IMR-90 (cell line): ENCODE measurements at regions not wholly inside any gene's neighbourhood (a gene's known extent, or its start where the extent isn't known, plus 50 kb on each side); places are given as distances from the start of the nearest gene placed in this dataset.

Experiments
- ATAC-seq: fragments of 200-7000 bp; cut with Tn5 transposase; 2 replicates; pipeline ENCODE4 v1.9.1; 2020; ENCODE audit warnings: low read depth, mild to moderate bottlenecking, moderate library complexity
- BruUV-seq: library from RNA; stranded (reverse); fragments of 400-500 nt; replicated peaks from 2 replicates; lab custom pipeline; 2021; lab: Mats Ljungman, UMichigan
- CTCF ChIA-PET: fragments of 300-600 bp; formaldehyde crosslinking; extraction: SDS; loops from one replicate; lab custom pipeline; 2021; ENCODE audit warnings: antibody characterized with exemption; lab: Yijun Ruan, JAX
- POLR2A ChIA-PET: fragments of 300-600 bp; sonication (Branson Sonifier 250); formaldehyde crosslinking; loops from one replicate; lab custom pipeline; 2022; ENCODE audit warnings: antibody characterized with exemption; ENCODE audit not compliant: unreplicated experiment; lab: Charles Lee
- DNase-seq: peaks from one replicate; pipeline ENCODE4 v3.0.0; 2013
- H2AFZ ChIP-seq: replicated peaks from 2 replicates; pipeline ENCODE3; 2013; ENCODE audit warnings: low read length, mild to moderate bottlenecking; ENCODE audit not compliant: poor library complexity
- H2AK5ac ChIP-seq: 2 replicates; pipeline ENCODE4 v1.6.1; 2013; ENCODE audit warnings: low read depth, low read length, inconsistent platforms
- H2AK9ac ChIP-seq: replicated peaks from 2 replicates; pipeline ENCODE3; 2013; ENCODE audit warnings: mild to moderate bottlenecking, low read depth, low read length, moderate library complexity; ENCODE audit not compliant: poor library complexity
- H2BK120ac ChIP-seq: 2 replicates; pipeline ENCODE4 v1.6.1; 2013; ENCODE audit warnings: low read depth, low read length, inconsistent platforms
- H2BK15ac ChIP-seq: 3 replicates; pipeline ENCODE4 v1.6.1; 2013; ENCODE audit warnings: low read depth, low read length, inconsistent platforms
- H2BK20ac ChIP-seq: 2 replicates; pipeline ENCODE4 v1.6.1; 2013; ENCODE audit warnings: low read depth, mild to moderate bottlenecking, inconsistent platforms, low read length, moderate library complexity
- H2BK5ac ChIP-seq: 2 replicates; pipeline ENCODE4 v1.6.1; 2013; ENCODE audit warnings: mild to moderate bottlenecking, low read depth, low read length, inconsistent platforms; ENCODE audit not compliant: poor library complexity, severe bottlenecking
- H3K14ac ChIP-seq: replicated peaks from 2 replicates; pipeline ENCODE4 v1.6.1; 2013; ENCODE audit warnings: low read depth, low read length, inconsistent platforms
- H3K18ac ChIP-seq: 2 replicates; pipeline ENCODE4 v1.6.1; 2013; ENCODE audit warnings: low read depth, low read length, control low read depth
- H3K23ac ChIP-seq: 2 replicates; pipeline ENCODE4 v1.6.1; 2013; ENCODE audit warnings: low read depth, low read length, inconsistent platforms
- H3K27ac ChIP-seq: 2 replicates; pipeline ENCODE4 v1.5.1; 2013; ENCODE audit warnings: mild to moderate bottlenecking, control low read depth, low read length; ENCODE audit not compliant: insufficient read depth
- H3K27me3 ChIP-seq: 2 replicates; pipeline ENCODE4 v1.6.1; 2013; ENCODE audit warnings: low read length; ENCODE audit not compliant: control insufficient read depth, insufficient read depth
- H3K36me3 ChIP-seq: 2 replicates; pipeline ENCODE4 v1.6.1; 2013; ENCODE audit warnings: low read length, mixed read lengths; ENCODE audit not compliant: control insufficient read depth, insufficient read depth
- H3K4ac ChIP-seq: 2 replicates; pipeline ENCODE4 v1.6.1; 2013; ENCODE audit warnings: low read depth, low read length, inconsistent platforms
- H3K4me1 ChIP-seq: 2 replicates; pipeline ENCODE4 v1.6.1; 2013; ENCODE audit warnings: low read length, mixed read lengths; ENCODE audit not compliant: control insufficient read depth, insufficient read depth
- H3K4me2 ChIP-seq: 2 replicates; pipeline ENCODE4 v1.6.1; 2013; ENCODE audit warnings: low read depth, mild to moderate bottlenecking, control low read depth, low read length, moderate library complexity
- H3K4me3 ChIP-seq: 2 replicates; pipeline ENCODE4 v1.5.1; 2013; ENCODE audit warnings: low read depth, mild to moderate bottlenecking, control low read depth, low read length, moderate library complexity; ENCODE audit not compliant: insufficient read depth
- H3K56ac ChIP-seq: 2 replicates; pipeline ENCODE4 v1.6.1; 2013; ENCODE audit warnings: low read length, inconsistent platforms; ENCODE audit not compliant: insufficient read depth; ENCODE audit errors: extremely low read depth
- H3K79me1 ChIP-seq, 2 experiments: 2 replicates each; pipeline ENCODE4 v1.6.1; 2013; ENCODE audit warnings: low read length in 2 of 2, inconsistent platforms in 1 of 2, low read depth in 1 of 2
- H3K9ac ChIP-seq: 2 replicates; pipeline ENCODE4 v1.6.1; 2013; ENCODE audit warnings: low read depth, low read length, control low read depth
- H3K9me1 ChIP-seq: 2 replicates; pipeline ENCODE4 v1.6.1; 2013; ENCODE audit warnings: low read length, inconsistent platforms; ENCODE audit not compliant: insufficient read depth
- H3K9me3 ChIP-seq: 2 replicates; pipeline ENCODE4 v1.6.1; 2013; ENCODE audit warnings: low read length; ENCODE audit not compliant: control insufficient read depth, insufficient read depth
- H4K20me1 ChIP-seq: 2 replicates; pipeline ENCODE4 v1.6.1; 2013; ENCODE audit warnings: low read length, inconsistent platforms; ENCODE audit not compliant: insufficient read depth
- H4K5ac ChIP-seq: 2 replicates; pipeline ENCODE4 v1.6.1; 2013; ENCODE audit warnings: mild to moderate bottlenecking, low read depth, low read length, control low read depth
- H4K8ac ChIP-seq, 2 experiments: 2 replicates each; pipeline ENCODE4 v1.6.1; 2013; ENCODE audit warnings: low read depth in 2 of 2, low read length in 2 of 2, control low read depth in 1 of 2, inconsistent platforms in 1 of 2
- H4K91ac ChIP-seq: 2 replicates; pipeline ENCODE4 v1.6.1; 2013; ENCODE audit warnings: low read depth, low read length, inconsistent platforms; ENCODE audit not compliant: insufficient read depth
- FOS ChIP-seq: fragments of 150-350 bp; IDR thresholded peaks from 2 replicates; pipeline ENCODE4 v1.6.1; 2016; ENCODE audit warnings: low read depth, low read length
- WGBS, 2 experiments: methylation state at CpG; one replicate each; pipeline versions ENCODE4 v1.1.5 to v1.1.7; 2013; ENCODE audit warnings: missing lambda C conversion rate in 2 of 2; ENCODE audit not compliant: insufficient read length in 1 of 2; ENCODE audit errors: extremely low coverage in 2 of 2; 5-methylcytosine and 5-hydroxymethylcytosine counted together
- dilution Hi-C: fragments of 300-500 bp; cut with HindIII; formaldehyde crosslinking; loops from one replicate; pipeline ENCODE4 v1.14.3; 2018; ENCODE audit warnings: low sequenced_read_pairs; ENCODE audit not compliant: unreplicated experiment
- in situ Hi-C: fragments of 300-500 bp; cut with MboI; formaldehyde crosslinking; loops from 3 replicates; pipeline ENCODE4 v1.14.3; 2019; ENCODE audit warnings: low sequenced_read_pairs, inconsistent platforms, mixed read lengths
- intact Hi-C: fragments of 100-400 bp; cut with micrococcal nuclease; formaldehyde crosslinking; loops from 2 replicates; pipeline ENCODE4 v1.10.0; 2022
- TF ChIP-seq, protein P1 (sequence below): conservative IDR thresholded peaks from 2 replicates; pipeline ENCODE4 v1.5.1; 2012; ENCODE audit warnings: mild to moderate bottlenecking, low read depth, low read length, improper control_type of control experiment

DNA sequence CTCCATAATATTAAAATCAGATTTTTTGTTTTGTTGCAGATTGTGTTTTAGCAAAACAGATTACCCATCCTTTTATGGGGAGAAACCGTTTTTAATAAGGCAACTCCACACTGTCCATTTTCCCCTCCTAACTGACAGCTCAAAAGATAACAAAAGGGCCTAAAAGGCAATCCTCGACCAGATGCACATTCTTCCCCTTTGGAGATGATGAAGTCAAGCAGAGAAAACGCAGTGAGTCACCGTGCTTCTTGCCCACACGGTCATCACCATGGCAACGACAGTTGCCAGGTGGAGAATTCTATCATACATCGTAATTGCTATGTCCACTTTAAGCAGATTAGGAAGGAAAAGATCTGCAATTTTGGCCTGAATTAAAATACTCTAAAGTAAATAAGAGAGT, 96.4 kb downstream of the DIRAS2 start:
- no peak overlapping the region for H3K23ac ChIP-seq
- H3K4me1 ChIP-seq: no peaks in the 10 kb centered on the region
- no peak overlapping the region for H2BK15ac ChIP-seq
- H3K18ac ChIP-seq: no peak overlapping the region
- ChIA-PET CTCF (interaction anchor here (0.6 kb wide), 1 partner anchor 354 kb away, joined by 4 read pairs; no protein-coding TSS in a partner anchor), POLR2A (no interaction called here)
- H2AK5ac ChIP-seq: no peak overlapping the region
- H3K9ac ChIP-seq: no peak overlapping the region
- H4K8ac ChIP-seq: no peak overlapping the region
- H2AFZ ChIP-seq: peak overlapping the region; percentile 53
- no peaks in the 10 kb centered on the region for H3K79me1 ChIP-seq
- intact Hi-C loops: no loop called here
- H2BK120ac ChIP-seq: no peak overlapping the region
- no peak overlapping the region for H3K4me3 ChIP-seq
- dilution Hi-C loops: no loop called here
- H2BK5ac ChIP-seq: no peak overlapping the region
- ATAC-seq (peak; percentile 59), DNase-seq (peak; percentile 94)
- H3K9me3 ChIP-seq: no peaks in the 10 kb centered on the region
- in situ Hi-C loops: no loop called here
- H4K20me1 ChIP-seq: no peaks in the 10 kb centered on the region
- no peaks in the 10 kb centered on the region for H3K27me3 ChIP-seq
- no peak overlapping the region for H4K91ac ChIP-seq
- H3K4ac ChIP-seq: no peak overlapping the region
- no peak overlapping the region for H3K14ac ChIP-seq
- no peak overlapping the region for H3K4me2 ChIP-seq
- no peak overlapping the region for H2BK20ac ChIP-seq
- no peak overlapping the region for H3K27ac ChIP-seq
- H3K9me1 ChIP-seq: no peaks in the 10 kb centered on the region
- H3K36me3 ChIP-seq: no peaks in the 10 kb centered on the region
- no peak overlapping the region for H3K56ac ChIP-seq
- TF ChIP-seq, protein P1, sequence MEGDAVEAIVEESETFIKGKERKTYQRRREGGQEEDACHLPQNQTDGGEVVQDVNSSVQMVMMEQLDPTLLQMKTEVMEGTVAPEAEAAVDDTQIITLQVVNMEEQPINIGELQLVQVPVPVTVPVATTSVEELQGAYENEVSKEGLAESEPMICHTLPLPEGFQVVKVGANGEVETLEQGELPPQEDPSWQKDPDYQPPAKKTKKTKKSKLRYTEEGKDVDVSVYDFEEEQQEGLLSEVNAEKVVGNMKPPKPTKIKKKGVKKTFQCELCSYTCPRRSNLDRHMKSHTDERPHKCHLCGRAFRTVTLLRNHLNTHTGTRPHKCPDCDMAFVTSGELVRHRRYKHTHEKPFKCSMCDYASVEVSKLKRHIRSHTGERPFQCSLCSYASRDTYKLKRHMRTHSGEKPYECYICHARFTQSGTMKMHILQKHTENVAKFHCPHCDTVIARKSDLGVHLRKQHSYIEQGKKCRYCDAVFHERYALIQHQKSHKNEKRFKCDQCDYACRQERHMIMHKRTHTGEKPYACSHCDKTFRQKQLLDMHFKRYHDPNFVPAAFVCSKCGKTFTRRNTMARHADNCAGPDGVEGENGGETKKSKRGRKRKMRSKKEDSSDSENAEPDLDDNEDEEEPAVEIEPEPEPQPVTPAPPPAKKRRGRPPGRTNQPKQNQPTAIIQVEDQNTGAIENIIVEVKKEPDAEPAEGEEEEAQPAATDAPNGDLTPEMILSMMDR: no peak
- TF ChIP-seq FOS: peak; percentile 22; the same call in 1 of the 2 replicates
- BruUV-seq: no TSS peak
- no peak overlapping the region for H4K5ac ChIP-seq
- H2AK9ac ChIP-seq: no peak overlapping the region
- WGBS, 2 experiments: no CpG with 5 or more reads among the region's 7 CpGs
